ENCODE measurements at regions not wholly inside any gene's neighbourhood (a gene's known extent, or its start where the extent isn't known, plus 50 kb on each side); places are given as distances from the start of the nearest gene placed in this dataset.

DNA sequence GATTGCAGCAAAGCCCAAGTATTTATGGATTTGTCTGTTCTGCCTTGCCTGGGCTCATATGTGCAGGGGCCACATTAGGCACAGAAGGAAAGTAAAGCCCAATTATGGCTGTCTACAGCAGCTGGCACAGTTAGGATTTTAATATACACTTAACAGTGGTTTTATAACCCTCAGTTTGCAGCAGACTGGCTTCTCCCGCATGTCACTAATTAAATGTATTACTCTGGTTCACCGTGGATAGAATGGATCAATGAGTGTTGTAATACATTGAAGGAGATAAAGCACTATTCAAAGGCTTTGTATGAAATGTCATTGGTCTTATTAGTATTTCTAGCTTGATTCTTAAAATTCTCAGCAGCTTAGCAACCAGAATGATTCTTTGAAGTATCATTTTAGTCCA, 320.2 kb downstream of the KCNS3 start:
- no peak for TF ChIP-seq CTCF (IDR thresholded peaks at IDR 0.05)
- no peak for TF ChIP-seq POLR2A (IDR thresholded peaks at IDR 0.05)

Measured in testis (tissue), 2 donors.